ENCODE measurements at regions not wholly inside any gene's neighbourhood (a gene's known extent, or its start where the extent isn't known, plus 50 kb on each side); places are given as distances from the start of the nearest gene placed in this dataset.

DNA sequence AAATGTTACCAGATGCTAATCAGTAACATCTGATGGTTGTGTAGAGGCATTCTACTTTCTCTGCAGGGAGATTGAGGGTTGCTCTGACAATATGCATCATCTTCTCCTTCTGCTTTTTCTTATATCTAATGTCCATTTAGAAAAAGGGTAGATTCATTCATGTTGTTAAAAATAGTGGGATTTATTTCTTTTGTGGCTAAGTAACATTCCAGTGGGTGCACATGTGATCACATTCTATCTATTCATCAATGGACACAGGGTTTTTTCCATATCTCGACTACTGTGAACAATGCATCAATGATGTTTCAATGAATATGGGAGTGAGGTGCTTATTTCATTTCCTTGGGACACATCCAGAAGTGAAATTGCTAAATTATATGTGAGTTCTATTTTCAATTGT is 103.9 kb downstream of the CRPPA start:
- TF ChIP-seq EZH2 (IDR thresholded peaks at IDR 0.05; ENCODE audit: low read length, missing control alignments): no peak
- TF ChIP-seq, protein P1, sequence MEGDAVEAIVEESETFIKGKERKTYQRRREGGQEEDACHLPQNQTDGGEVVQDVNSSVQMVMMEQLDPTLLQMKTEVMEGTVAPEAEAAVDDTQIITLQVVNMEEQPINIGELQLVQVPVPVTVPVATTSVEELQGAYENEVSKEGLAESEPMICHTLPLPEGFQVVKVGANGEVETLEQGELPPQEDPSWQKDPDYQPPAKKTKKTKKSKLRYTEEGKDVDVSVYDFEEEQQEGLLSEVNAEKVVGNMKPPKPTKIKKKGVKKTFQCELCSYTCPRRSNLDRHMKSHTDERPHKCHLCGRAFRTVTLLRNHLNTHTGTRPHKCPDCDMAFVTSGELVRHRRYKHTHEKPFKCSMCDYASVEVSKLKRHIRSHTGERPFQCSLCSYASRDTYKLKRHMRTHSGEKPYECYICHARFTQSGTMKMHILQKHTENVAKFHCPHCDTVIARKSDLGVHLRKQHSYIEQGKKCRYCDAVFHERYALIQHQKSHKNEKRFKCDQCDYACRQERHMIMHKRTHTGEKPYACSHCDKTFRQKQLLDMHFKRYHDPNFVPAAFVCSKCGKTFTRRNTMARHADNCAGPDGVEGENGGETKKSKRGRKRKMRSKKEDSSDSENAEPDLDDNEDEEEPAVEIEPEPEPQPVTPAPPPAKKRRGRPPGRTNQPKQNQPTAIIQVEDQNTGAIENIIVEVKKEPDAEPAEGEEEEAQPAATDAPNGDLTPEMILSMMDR (conservative IDR thresholded peaks at IDR 0.05 in 1 of 2, IDR thresholded peaks at IDR 0.05 in 1 of 2; ENCODE audit: low read depth in 1 of 2, low read length in 2 of 2): no peak
- Histone ChIP-seq H3K27me3 (ENCODE audit: control insufficient read depth, insufficient read depth, low read length) (no peaks in the 10 kb centered on the region), H3K4me1 (ENCODE audit: control insufficient read depth, extremely low read depth, insufficient read depth, low read length) (peaks cover 2% of the 10 kb centered on the region), H3K79me2 (ENCODE audit: control insufficient read depth, insufficient read depth, low read length) (no peaks in the 10 kb centered on the region), H4K20me1 (ENCODE audit: control insufficient read depth, extremely low read depth, insufficient read depth, low read length) (no peaks in the 10 kb centered on the region), H3K4me3 (replicated peaks in 1 of 4; ENCODE audit: control extremely low read depth in 1 of 4, insufficient read depth in 1 of 4, low read depth in 3 of 4, low read length in 4 of 4) (no peak overlapping the region), H2AFZ (ENCODE audit: low read length) (no peak overlapping the region), H3K4me2 (ENCODE audit: extremely low read depth, insufficient read depth, low read length) (no peak overlapping the region), H3K27ac (ENCODE audit: insufficient read depth, low read length) (no peak overlapping the region), H3K9ac (ENCODE audit: insufficient read depth, low read length) (no peak overlapping the region), H3K9me3 (ENCODE audit: control insufficient read depth, insufficient read depth, low read depth, low read length) (no peaks in the 10 kb centered on the region), H3K36me3 (ENCODE audit: control insufficient read depth, insufficient read depth, low read length) (no peaks in the 10 kb centered on the region)
- DNase-seq (ENCODE audit: low read depth in 2 of 2): peak in 1 of 2 donors; percentile 10

DNA sequence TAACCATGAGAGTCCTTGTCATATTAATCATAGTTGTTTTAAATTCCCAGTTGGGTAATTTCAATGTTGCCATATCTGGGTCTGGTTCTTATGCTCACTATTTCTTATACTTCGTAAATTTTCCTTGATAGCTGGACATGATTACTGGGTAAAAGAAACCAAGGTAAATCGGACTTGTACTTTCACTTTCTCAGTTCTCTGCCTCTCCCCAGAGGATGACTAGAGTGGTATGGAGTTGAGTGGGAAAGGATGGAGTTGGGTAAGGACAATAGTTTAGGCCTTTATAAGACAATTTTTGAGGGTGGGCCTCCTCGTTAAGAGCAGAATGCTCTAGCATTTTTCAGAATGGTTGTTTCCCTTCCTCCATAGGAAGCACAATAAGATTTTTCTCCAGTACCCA is 106.1 kb downstream of the CRPPA start:
- DNase-seq (ENCODE audit: low read depth in 2 of 2): no peak

DNA sequence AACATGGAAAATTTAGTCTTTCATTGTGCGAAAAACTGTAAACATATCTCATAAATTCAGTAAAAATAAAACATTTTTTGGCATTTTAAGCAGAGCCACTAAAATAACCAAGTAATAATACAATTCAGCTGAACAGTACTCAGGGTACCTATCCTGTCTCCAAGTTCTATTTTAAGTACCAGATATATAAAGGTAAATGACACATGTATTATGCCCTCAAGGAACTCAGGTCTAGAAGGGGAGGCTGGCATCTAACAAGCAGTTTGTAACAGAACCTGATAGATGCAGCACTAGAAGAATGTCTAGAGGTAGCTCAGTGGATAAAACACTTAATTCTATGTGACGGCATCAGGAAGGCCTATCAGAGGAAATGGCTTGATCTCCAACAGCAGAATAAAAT is 112.2 kb downstream of the CRPPA start:
- Histone ChIP-seq H3K4me3 (replicated peaks in 1 of 4; ENCODE audit: control extremely low read depth in 1 of 4, insufficient read depth in 1 of 4, low read depth in 3 of 4, low read length in 4 of 4) (no peak overlapping the region), H2AFZ (ENCODE audit: low read length) (no peak overlapping the region), H3K27ac (ENCODE audit: insufficient read depth, low read length) (no peak overlapping the region), H3K4me1 (ENCODE audit: control insufficient read depth, extremely low read depth, insufficient read depth, low read length) (no peaks in the 10 kb centered on the region), H3K27me3 (ENCODE audit: control insufficient read depth, insufficient read depth, low read length) (no peaks in the 10 kb centered on the region), H3K36me3 (ENCODE audit: control insufficient read depth, insufficient read depth, low read length) (no peaks in the 10 kb centered on the region), H3K4me2 (ENCODE audit: extremely low read depth, insufficient read depth, low read length) (no peak overlapping the region), H3K9ac (ENCODE audit: insufficient read depth, low read length) (no peak overlapping the region), H4K20me1 (ENCODE audit: control insufficient read depth, extremely low read depth, insufficient read depth, low read length) (no peaks in the 10 kb centered on the region), H3K9me3 (ENCODE audit: control insufficient read depth, insufficient read depth, low read depth, low read length) (no peaks in the 10 kb centered on the region), H3K79me2 (ENCODE audit: control insufficient read depth, insufficient read depth, low read length) (no peaks in the 10 kb centered on the region)
- no peak for DNase-seq (ENCODE audit: low read depth in 2 of 2)
- TF ChIP-seq EZH2 (IDR thresholded peaks at IDR 0.05; ENCODE audit: low read length, missing control alignments): no peak
- TF ChIP-seq, protein P1 (conservative IDR thresholded peaks at IDR 0.05 in 1 of 2, IDR thresholded peaks at IDR 0.05 in 1 of 2; ENCODE audit: low read depth in 1 of 2, low read length in 2 of 2): no peak

More for the DNA sequence above, 106.1 kb downstream of the CRPPA start:
- Histone ChIP-seq H3K4me1 (ENCODE audit: control insufficient read depth, extremely low read depth, insufficient read depth, low read length) (peaks cover 2% of the 10 kb centered on the region), H3K9me3 (ENCODE audit: control insufficient read depth, insufficient read depth, low read depth, low read length) (no peaks in the 10 kb centered on the region), H3K4me2 (ENCODE audit: extremely low read depth, insufficient read depth, low read length) (no peak overlapping the region), H4K20me1 (ENCODE audit: control insufficient read depth, extremely low read depth, insufficient read depth, low read length) (no peaks in the 10 kb centered on the region), H2AFZ (ENCODE audit: low read length) (no peak overlapping the region), H3K27ac (ENCODE audit: insufficient read depth, low read length) (no peak overlapping the region), H3K36me3 (ENCODE audit: control insufficient read depth, insufficient read depth, low read length) (no peaks in the 10 kb centered on the region), H3K79me2 (ENCODE audit: control insufficient read depth, insufficient read depth, low read length) (no peaks in the 10 kb centered on the region), H3K9ac (ENCODE audit: insufficient read depth, low read length) (no peak overlapping the region), H3K27me3 (ENCODE audit: control insufficient read depth, insufficient read depth, low read length) (no peaks in the 10 kb centered on the region), H3K4me3 (replicated peaks in 1 of 4; ENCODE audit: control extremely low read depth in 1 of 4, insufficient read depth in 1 of 4, low read depth in 3 of 4, low read length in 4 of 4) (no peak overlapping the region)
- TF ChIP-seq EZH2 (IDR thresholded peaks at IDR 0.05; ENCODE audit: low read length, missing control alignments): no peak
- TF ChIP-seq, protein P1 (conservative IDR thresholded peaks at IDR 0.05 in 1 of 2, IDR thresholded peaks at IDR 0.05 in 1 of 2; ENCODE audit: low read depth in 1 of 2, low read length in 2 of 2): no peak
